ENCODE measurements at regions not wholly inside any gene's neighbourhood (a gene's known extent, or its start where the extent isn't known, plus 50 kb on each side); places are given as distances from the start of the nearest gene placed in this dataset.
"Not testable (repeated sequence)": the region's sequence is repeated elsewhere in the genome, so short reads cannot be mapped to it uniquely, and the experiment has no call there.

DNA sequence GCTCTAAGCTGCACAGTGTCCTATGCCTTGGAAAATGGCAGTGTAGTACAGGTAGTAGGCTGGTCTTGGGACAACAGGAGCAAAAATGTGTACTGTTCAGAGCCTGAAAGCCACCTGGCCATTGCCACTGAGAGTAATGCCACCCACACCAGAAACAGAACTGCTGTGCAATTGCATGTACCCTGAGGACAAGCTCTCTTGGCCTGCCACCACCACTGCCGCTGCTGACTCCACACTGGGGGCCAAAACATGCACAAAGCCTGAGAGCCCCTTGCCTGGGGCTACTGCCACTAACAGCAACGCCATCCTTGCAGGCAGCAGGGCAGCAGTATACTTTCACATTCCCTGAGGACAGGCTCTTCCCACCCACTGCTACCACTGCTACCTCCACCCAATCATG, 251.9 kb upstream of the CDH12 start:
- 80 to 85% (median 84%) methylated on average over 2 of the region's 2 CpGs for WGBS, 3 donors
- intact Hi-C loops (cut with DNase I) = no loop called here
- DNase-seq = no peak
- H3K4me3 ChIP-seq = no peak overlapping the region
- TF ChIP-seq EP300 (IDR thresholded peaks at IDR 0.05) (no peak), POLR2A (IDR thresholded peaks at IDR 0.05) (no peak)
- TF ChIP-seq, protein P1, sequence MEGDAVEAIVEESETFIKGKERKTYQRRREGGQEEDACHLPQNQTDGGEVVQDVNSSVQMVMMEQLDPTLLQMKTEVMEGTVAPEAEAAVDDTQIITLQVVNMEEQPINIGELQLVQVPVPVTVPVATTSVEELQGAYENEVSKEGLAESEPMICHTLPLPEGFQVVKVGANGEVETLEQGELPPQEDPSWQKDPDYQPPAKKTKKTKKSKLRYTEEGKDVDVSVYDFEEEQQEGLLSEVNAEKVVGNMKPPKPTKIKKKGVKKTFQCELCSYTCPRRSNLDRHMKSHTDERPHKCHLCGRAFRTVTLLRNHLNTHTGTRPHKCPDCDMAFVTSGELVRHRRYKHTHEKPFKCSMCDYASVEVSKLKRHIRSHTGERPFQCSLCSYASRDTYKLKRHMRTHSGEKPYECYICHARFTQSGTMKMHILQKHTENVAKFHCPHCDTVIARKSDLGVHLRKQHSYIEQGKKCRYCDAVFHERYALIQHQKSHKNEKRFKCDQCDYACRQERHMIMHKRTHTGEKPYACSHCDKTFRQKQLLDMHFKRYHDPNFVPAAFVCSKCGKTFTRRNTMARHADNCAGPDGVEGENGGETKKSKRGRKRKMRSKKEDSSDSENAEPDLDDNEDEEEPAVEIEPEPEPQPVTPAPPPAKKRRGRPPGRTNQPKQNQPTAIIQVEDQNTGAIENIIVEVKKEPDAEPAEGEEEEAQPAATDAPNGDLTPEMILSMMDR (IDR thresholded peaks at IDR 0.05) = no peak
- no peaks in the 10 kb centered on the region for H3K36me3 ChIP-seq
- H3K9me3 ChIP-seq = no peaks in the 10 kb centered on the region
- no peak overlapping the region for H3K27ac ChIP-seq
- no peaks in the 10 kb centered on the region for H3K4me1 ChIP-seq (ENCODE audit: insufficient read depth)
- no peaks in the 10 kb centered on the region for H3K27me3 ChIP-seq

DNA sequence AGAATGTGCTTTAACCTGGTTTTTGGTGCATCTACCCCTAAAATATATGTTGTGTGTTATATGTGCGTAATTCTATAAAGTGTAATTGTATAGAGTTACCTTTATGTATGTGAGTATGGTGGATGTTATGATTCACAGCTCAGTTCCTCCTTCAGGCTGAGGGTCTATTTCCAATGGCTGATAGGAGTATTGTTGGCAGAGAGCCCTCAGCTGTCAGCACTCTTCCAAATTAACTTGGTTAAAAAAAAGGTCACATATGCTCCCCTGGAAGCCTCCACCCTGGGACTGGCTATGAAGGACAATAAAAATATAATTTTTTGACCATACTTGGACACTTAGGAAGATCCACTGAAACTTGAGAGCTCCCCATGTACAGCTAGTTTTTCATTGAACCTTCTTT, 250.4 kb upstream of the CDH12 start:
- Histone ChIP-seq H3K27ac (no peak overlapping the region), H3K4me3 (no peak overlapping the region), H3K9me3 (no peaks in the 10 kb centered on the region), H3K4me1 (ENCODE audit: insufficient read depth) (no peaks in the 10 kb centered on the region), H3K27me3 (no peaks in the 10 kb centered on the region), H3K36me3 (no peaks in the 10 kb centered on the region)
- intact Hi-C loops (cut with DNase I) = no loop called here
- no peak for DNase-seq
- TF ChIP-seq EP300 (IDR thresholded peaks at IDR 0.05) = no peak
- TF ChIP-seq, protein P1 (IDR thresholded peaks at IDR 0.05) = no peak
- TF ChIP-seq POLR2A (IDR thresholded peaks at IDR 0.05) = no peak
- 58 to 94% (median 83%) methylated on average over 1 of the region's 1 CpG for WGBS, 3 donors

GRCh38 chr5:23095418-23095817, 242.3 kb upstream of the CDH12 start:
- WGBS, 3 donors = 89 to 96% (median 89%) methylated on average over 7 of the region's 7 CpGs
- H3K9me3 ChIP-seq; H3K4me3 ChIP-seq; intact Hi-C loops (cut with DNase I); H3K27me3 ChIP-seq; H3K4me1 ChIP-seq (ENCODE audit: insufficient read depth); DNase-seq; H3K27ac ChIP-seq; H3K36me3 ChIP-seq: not testable (repeated sequence)

DNA sequence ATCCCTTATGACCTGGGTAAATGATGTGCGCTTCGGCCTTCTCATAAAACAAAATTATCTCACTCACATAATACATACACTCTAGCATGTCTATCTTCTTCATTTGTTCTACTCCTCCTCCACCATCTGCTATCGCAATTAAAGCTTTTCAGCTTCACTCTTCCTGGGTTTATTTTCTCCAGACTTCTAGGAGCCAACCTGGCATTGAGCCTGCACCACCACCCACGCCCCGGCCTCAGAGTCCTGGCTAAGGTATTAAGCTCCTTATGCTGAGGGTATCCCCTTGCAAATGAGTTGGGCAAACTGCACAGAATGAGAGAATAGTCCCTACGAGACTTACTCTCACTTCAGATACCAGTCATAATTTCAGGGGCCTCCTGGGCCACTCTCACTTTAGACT, 236.1 kb upstream of the CDH12 start:
- Histone ChIP-seq H3K9me3 (no peaks in the 10 kb centered on the region), H3K36me3 (no peaks in the 10 kb centered on the region), H3K27ac (no peak overlapping the region), H3K27me3 (no peaks in the 10 kb centered on the region), H3K4me3 (no peak overlapping the region), H3K4me1 (ENCODE audit: insufficient read depth) (no peaks in the 10 kb centered on the region)
- intact Hi-C loops (cut with DNase I) = no loop called here
- DNase-seq = no peak
- WGBS, 3 donors = 74 to 88% (median 85%) methylated on average over 6 of the region's 6 CpGs
- TF ChIP-seq, protein P1 (IDR thresholded peaks at IDR 0.05) = no peak
- TF ChIP-seq POLR2A (IDR thresholded peaks at IDR 0.05) (no peak), EP300 (IDR thresholded peaks at IDR 0.05) (no peak)

- 61 to 71% (median 63%) methylated on average over 3 of the region's 3 CpGs for WGBS, 3 donors
- Histone ChIP-seq H3K27me3 (no peaks in the 10 kb centered on the region), H3K4me1 (ENCODE audit: insufficient read depth) (no peaks in the 10 kb centered on the region), H3K27ac (no peak overlapping the region), H3K9me3 (no peaks in the 10 kb centered on the region), H3K36me3 (no peaks in the 10 kb centered on the region), H3K4me3 (no peak overlapping the region)
- intact Hi-C loops (cut with DNase I) = no loop called here
- TF ChIP-seq EP300 (IDR thresholded peaks at IDR 0.05) (no peak), POLR2A (IDR thresholded peaks at IDR 0.05) (no peak)
- TF ChIP-seq, protein P1 (IDR thresholded peaks at IDR 0.05) = no peak
- no peak for DNase-seq
Measured at GRCh38 chr5:23084815-23085214, 231.7 kb upstream of the CDH12 start.

All from ovary (tissue), 7 donors.